ENCODE measurements at regions not wholly inside any gene's neighbourhood (a gene's known extent, or its start where the extent isn't known, plus 50 kb on each side); places are given as distances from the start of the nearest gene placed in this dataset.

GRCh38 chr2:60158262-60158661 is 395.2 kb downstream of the BCL11A start:
- no TSS peak for BruUV-seq (replicated peaks)
- H3K4me1 ChIP-seq (ENCODE audit: control insufficient read depth, insufficient read depth, low read length), result no peaks in the 10 kb centered on the region
- H3K36me3 ChIP-seq (ENCODE audit: control insufficient read depth, insufficient read depth, low read length), result no peaks in the 10 kb centered on the region
- no peak for DNase-seq (ENCODE audit: low read depth, low spot score)
- CTCF ChIA-PET, result no interaction called here
- intact Hi-C loops (cut with micrococcal nuclease; ENCODE audit: unreplicated experiment) (no loop called here), in situ Hi-C loops (cut with HindIII; ENCODE audit: low pct_unique_long_range_greater_than_20kb, low sequenced_read_pairs) (no loop called here)
- H3K27me3 ChIP-seq (ENCODE audit: control insufficient read depth, insufficient read depth, low read length), result no peaks in the 10 kb centered on the region
- no peak for TF ChIP-seq SIN3A (IDR thresholded peaks at IDR 0.05; ENCODE audit: borderline replicate concordance, insufficient read depth, low read depth, low read length)
- no peak for TF ChIP-seq CTCF (IDR thresholded peaks at IDR 0.05)
- no peak for TF ChIP-seq POLR2AphosphoS5 (IDR thresholded peaks at IDR 0.05; ENCODE audit: low read depth, low read length)
- no peak for TF ChIP-seq TCF7L2 (IDR thresholded peaks at IDR 0.05; ENCODE audit: low read depth, low read length)
- TF ChIP-seq REST (IDR thresholded peaks at IDR 0.05; ENCODE audit: insufficient read depth in 1 of 2, low read depth in 2 of 2, low read length in 1 of 2), result no peak
- no peaks in the 10 kb centered on the region for H3K9me3 ChIP-seq (ENCODE audit: control insufficient read depth, insufficient read depth, low read depth, low read length)
- POLR2A ChIA-PET, result no interaction called here
- no peak for ATAC-seq
- H3K4me3 ChIP-seq (ENCODE audit: low read depth in 2 of 2, low read length in 2 of 2), result no peak overlapping the region
- no peak overlapping the region for H3K27ac ChIP-seq (ENCODE audit: low read length)

GRCh38 chr2:60157283-60157682 is 396.2 kb downstream of the BCL11A start:
- no peaks in the 10 kb centered on the region for H3K9me3 ChIP-seq (ENCODE audit: control insufficient read depth, insufficient read depth, low read depth, low read length)
- POLR2A ChIA-PET, result no interaction called here
- in situ Hi-C loops (cut with HindIII; ENCODE audit: low pct_unique_long_range_greater_than_20kb, low sequenced_read_pairs), result no loop called here
- intact Hi-C loops (cut with micrococcal nuclease; ENCODE audit: unreplicated experiment), result no loop called here
- CTCF ChIA-PET, result no interaction called here
- DNase-seq (ENCODE audit: low read depth, low spot score) (no peak), ATAC-seq (no peak)
- no peak overlapping the region for H3K4me3 ChIP-seq (ENCODE audit: low read depth in 2 of 2, low read length in 2 of 2)
- TF ChIP-seq TCF7L2 (IDR thresholded peaks at IDR 0.05; ENCODE audit: low read depth, low read length) (no peak), REST (IDR thresholded peaks at IDR 0.05; ENCODE audit: insufficient read depth in 1 of 2, low read depth in 2 of 2, low read length in 1 of 2) (no peak), CTCF (IDR thresholded peaks at IDR 0.05) (no peak), SIN3A (IDR thresholded peaks at IDR 0.05; ENCODE audit: borderline replicate concordance, insufficient read depth, low read depth, low read length) (no peak), POLR2AphosphoS5 (IDR thresholded peaks at IDR 0.05; ENCODE audit: low read depth, low read length) (no peak)
- no peaks in the 10 kb centered on the region for H3K27me3 ChIP-seq (ENCODE audit: control insufficient read depth, insufficient read depth, low read length)
- H3K36me3 ChIP-seq (ENCODE audit: control insufficient read depth, insufficient read depth, low read length), result no peaks in the 10 kb centered on the region
- no TSS peak for BruUV-seq (replicated peaks)
- no peak overlapping the region for H3K27ac ChIP-seq (ENCODE audit: low read length)
- no peaks in the 10 kb centered on the region for H3K4me1 ChIP-seq (ENCODE audit: control insufficient read depth, insufficient read depth, low read length)
